ENCODE measurements at regions not wholly inside any gene's neighbourhood (a gene's known extent, or its start where the extent isn't known, plus 50 kb on each side); places are given as distances from the start of the nearest gene placed in this dataset.

DNA sequence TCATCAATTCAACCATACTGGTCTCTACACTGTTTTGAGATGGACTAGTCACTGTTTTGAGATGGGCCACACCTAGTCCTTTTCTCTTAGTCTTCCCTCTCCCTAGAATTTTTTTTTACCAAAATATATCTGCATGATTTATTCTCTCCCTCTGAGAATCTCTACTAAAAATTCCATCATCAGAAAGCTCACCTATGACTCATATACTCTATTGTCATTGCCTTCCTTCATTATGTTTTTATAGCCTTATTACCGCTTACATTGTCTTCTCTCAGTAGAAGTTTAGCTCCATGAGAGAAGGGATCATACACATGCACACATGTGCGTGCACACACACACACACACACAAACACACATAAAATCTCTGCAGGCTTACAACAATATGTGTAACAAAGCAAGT lies 303.6 kb downstream of the PCDH10 start:
- no peak for DNase-seq

DNA sequence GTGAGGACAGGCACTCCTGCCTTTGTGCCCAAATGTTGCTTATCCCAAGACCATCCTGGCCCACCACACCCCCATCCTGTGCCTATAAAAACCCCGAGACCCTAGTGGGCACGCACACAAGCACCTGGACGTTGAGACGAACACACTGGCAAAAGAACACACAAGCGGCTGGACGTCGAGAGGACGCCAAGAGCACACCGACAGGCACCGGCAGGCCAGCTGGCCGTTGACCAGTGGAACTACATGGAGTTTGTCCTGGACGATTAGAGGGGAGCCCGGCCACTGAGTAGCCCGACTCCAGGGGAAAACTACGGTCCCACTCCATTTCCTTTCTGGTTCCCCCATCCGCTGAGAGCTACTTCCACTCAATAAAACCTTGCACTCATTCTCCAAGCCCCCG lies 301.7 kb downstream of the PCDH10 start:
- no peak for DNase-seq

DNA sequence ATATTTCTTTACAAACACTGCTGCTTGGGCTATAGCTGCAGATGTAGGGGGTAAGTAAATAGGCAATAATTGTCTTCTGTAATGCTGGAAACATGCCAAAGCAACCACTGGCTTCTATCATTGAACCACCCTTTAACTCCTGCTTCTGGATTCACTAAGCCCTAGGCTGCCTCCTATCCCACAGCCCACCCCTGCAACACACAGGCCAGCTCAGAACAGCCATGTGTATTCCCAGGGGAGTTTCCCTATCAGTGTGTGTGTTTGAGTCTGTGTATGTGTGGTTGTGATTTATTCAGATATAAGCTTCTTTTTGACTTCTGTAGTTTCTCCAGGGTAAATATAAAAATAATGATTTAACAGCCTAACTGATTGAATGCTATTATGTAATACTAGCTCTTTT lies 291.3 kb downstream of the PCDH10 start:
- DNase-seq = no peak

GRCh38 chr4:133439830-133440229 lies 290.7 kb downstream of the PCDH10 start:
- no peak for DNase-seq

- DNase-seq = no peak
These were observed 275.5 kb downstream of the PCDH10 start for GRCh38 chr4:133424605-133425004.

GRCh38 chr4:133403913-133404312 lies 254.8 kb downstream of the PCDH10 start:
- no peak for DNase-seq

- no peak for DNase-seq
These were observed 253.5 kb downstream of the PCDH10 start for GRCh38 chr4:133402616-133403015.

GRCh38 chr4:133394971-133395627 lies 246.0 kb downstream of the PCDH10 start:
- no peak for DNase-seq

DNA sequence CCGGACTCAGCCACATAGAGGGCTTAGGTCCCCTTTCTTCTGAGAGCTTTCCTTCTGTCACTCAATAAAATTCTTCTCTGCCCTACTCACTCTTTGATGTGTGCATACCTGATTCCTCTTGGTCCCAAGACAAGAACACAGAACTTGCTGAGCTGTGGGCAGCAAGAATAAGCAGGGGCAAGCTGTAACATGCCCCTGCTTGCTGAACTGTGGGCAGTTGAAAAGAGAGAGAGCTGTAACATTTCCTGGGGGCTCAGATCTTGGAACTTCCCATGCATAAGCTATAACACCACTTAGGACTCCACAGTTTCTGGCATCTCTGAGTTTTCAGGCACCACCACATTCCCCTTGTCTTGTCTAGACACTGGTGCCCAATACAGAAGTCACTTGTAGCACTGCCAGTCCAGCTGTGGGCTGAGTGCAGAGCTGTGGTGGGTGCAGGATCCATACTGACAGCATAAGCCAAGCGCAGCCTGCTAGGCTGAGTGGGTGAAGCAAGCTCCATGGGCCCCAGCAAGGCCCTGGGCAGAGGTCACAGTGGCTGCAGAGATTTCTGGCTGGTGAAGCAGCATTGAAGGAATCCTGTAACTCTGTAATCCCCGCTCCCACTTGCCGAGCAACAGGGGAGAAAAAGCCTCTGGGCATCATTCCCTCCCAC lies 241.2 kb downstream of the PCDH10 start:
- DNase-seq = no peak

- DNase-seq = no peak
These were observed 239.9 kb downstream of the PCDH10 start for GRCh38 chr4:133389029-133389428.

GRCh38 chr4:133385161-133385954 lies 236.3 kb downstream of the PCDH10 start:
- DNase-seq = no peak

GRCh38 chr4:133379681-133380438 lies 230.8 kb downstream of the PCDH10 start:
- DNase-seq = no peak

GRCh38 chr4:133377286-133377685 lies 228.2 kb downstream of the PCDH10 start:
- no peak for DNase-seq

DNA sequence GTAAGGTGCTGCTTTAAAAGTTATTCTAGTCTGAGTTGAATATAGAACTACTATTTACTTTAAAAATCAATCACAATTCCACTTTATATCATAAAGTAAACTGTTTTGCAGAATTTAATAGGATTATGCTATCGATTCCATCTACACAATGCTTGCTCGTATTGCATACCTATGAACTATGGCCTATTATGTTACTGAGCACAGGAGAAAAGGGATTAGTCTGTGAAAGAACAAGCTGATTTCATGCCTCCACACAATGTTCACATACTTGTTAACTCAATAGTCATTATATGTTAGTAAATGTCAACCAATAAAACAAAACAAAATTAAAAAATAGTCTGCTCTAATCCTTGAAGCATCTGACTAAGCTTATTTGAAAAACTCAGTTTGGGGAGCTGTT lies 223.6 kb downstream of the PCDH10 start:
- DNase-seq = no peak

DNA sequence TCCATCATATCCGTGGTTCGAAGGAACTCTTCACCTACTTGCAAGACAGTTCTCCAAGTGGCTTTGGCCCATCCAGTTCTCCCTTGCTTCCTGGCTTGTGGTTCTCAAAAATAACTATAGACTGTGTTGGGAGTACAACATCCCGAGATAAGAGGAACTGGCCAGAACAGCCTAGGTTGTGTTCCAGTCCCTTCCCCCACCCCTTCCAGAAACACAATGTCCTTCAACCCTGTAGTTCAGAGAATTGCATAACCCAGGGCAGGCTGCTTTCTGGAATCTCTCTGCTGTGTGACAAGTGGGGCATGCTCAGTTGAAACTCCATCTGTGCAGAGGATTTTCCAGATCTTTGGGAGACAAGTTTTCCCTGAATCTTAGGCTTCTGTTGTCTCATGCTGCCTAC lies 206.5 kb downstream of the PCDH10 start:
- DNase-seq = no peak

DNA sequence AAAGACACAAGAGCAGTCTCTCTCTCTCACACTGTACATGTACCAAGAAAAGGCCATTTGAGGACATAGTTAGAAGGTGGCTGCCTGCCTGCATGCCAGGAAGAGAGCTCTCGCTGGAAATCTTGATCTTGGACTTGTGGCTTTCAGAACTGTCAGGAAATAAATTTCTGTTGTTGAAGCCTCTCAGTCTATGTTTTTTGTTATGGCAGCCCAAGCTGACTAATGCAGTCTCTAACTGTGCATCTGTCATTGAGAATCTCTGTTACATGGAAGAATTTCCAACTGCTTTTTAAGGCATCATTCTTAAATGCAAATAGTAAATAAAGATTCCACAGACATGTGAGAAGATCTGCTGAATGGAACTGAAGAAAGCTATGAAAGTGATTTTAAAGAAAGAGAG lies 198.3 kb downstream of the PCDH10 start:
- DNase-seq = no peak

DNA sequence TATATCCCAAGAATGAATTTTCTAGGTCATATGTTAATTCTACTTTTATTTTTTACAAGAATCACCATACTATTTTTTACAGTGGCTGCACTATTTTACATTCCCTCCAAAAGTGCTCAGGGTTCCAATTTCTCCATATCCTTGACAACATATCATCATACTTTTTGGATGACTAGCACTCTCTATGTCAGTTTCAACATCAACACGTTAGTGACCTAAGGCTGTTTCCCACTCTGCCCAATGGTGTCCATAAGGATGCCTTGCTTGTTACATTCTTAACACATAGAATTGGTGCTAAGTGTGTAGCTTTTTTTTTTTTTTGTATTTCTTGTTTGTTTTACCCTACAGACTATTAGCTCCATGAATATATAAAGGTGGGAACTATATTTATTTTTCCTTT lies 175.4 kb downstream of the PCDH10 start:
- no peak for DNase-seq

GRCh38 chr4:133323670-133324069 lies 174.6 kb downstream of the PCDH10 start:
- DNase-seq = no peak

DNA sequence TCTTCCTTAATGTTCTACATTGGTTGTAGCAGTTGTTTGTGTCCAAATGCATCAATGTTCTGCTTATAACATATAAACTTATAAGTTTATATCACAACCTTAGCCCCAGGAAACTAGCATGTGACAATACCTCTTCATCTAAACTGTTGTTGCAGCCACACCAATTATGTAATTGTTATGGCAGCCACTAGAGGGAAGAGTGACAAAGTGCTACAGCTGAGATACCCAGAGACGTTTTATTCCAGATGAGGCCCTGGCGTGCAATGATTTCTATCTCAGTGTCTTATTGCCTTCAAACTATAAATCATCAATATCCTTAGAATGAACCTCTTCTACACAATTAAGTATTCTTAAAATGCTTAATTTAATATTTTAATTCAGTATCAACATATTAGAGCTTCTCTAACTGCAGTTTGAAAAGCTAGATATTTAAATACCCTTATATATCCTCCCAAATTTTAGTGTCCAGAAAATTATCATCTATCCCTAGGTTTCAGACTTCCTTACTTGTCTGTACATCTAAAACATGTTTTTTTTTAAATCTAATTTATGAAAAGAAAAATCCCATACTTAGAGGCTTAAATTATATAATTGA lies 171.6 kb downstream of the PCDH10 start:
- peak; percentile 51 for DNase-seq

DNA sequence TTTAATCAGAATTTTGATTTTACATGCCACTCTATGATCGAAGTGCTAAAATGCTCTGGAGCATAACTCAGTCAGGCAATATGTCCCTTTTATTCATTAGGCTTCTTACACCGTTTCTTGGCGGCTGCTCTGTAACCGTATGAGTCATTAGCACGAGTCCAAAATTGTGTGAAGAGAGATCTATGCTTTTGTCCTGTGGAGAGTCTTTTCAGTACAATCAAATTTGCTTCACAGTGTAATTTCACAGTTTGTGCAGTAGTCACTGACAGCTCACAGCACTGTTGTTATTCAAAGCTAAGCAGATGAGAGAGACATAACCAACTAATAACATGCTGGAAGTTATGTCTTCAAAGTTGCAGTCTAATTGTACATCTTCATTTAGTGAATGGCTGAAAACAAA lies 167.8 kb downstream of the PCDH10 start:
- DNase-seq = no peak

GRCh38 chr4:133314991-133315390 lies 165.9 kb downstream of the PCDH10 start:
- no peak for DNase-seq

DNA sequence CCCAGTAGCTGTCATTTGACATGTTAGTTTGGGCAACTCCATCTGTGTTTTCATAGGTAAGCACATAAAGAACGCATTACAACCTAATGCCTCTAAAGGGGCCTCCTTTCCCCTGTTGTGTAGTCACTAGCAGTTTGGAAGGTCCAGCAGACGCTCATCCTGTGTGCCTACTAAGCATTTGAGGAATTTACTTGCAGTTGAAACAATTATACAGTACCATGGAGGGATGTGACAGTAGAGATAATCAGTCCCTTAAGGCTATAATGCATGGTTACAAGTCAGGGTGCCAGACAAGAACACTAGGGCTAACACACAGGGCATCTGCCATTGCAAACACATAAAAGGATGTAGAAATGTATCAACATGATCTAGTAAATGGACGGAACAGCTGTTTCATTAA lies 138.3 kb downstream of the PCDH10 start:
- DNase-seq = no peak

GRCh38 chr4:133278591-133278990 lies 129.5 kb downstream of the PCDH10 start:
- DNase-seq = no peak
